ENCODE measurements at regions not wholly inside any gene's neighbourhood (a gene's known extent, or its start where the extent isn't known, plus 50 kb on each side); places are given as distances from the start of the nearest gene placed in this dataset.

- no peak for DNase-seq (ENCODE audit: low read depth in 2 of 2)
Observed at GRCh38 chr11:135075740-135076139, 663.7 kb upstream of the B3GAT1 start.

- DNase-seq (ENCODE audit: low read depth in 2 of 2) = no peak
Observed at GRCh38 chr11:135074397-135074998, 662.5 kb upstream of the B3GAT1 start.

GRCh38 chr11:135073870-135074269 lies 661.8 kb upstream of the B3GAT1 start:
- no peak for DNase-seq (ENCODE audit: low read depth in 2 of 2)

GRCh38 chr11:135073381-135073780 lies 661.3 kb upstream of the B3GAT1 start:
- DNase-seq (ENCODE audit: low read depth in 2 of 2) = no peak

DNA sequence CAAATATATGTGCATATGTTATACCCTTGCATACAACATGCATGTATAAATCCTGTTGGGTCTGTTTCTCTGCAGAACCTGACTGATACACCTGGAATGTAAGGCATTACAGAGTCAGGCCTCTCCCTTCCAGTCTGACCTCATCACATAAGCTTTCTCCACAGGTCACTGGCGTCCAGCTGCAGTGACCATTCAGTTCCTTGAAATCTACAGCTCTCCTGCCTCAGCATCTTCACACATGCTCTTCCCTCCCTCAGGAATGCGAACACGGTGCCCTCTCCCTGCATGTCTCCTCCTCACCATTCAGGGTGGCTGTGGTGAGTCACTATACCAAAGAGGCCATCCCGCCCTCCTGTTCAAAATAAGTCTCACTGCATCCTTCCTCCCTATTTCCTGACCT lies 657.8 kb upstream of the B3GAT1 start:
- no peak for DNase-seq (ENCODE audit: low read depth in 2 of 2)

GRCh38 chr11:135069063-135069462 lies 657.0 kb upstream of the B3GAT1 start:
- DNase-seq (ENCODE audit: low read depth in 2 of 2) = no peak

DNA sequence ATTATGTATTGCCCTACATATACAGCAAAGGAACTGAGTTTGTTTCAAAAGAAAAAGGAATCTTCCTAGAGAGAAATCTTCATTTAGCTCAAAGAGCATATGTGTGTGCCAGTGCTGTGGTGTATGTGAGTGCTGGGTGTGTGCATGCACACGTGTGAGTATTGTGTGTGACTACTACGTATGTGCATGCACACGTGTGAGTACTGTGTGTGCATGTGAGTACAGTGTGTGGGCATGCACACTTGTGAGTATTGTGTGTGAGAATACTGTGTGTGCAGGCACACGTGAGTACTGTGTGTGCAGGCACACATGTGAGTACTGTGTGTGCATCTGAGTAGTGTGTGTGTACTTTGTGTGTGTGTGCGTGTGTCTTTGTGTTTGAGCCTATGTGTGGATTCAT lies 651.0 kb upstream of the B3GAT1 start:
- DNase-seq (ENCODE audit: low read depth in 2 of 2) = no peak

DNA sequence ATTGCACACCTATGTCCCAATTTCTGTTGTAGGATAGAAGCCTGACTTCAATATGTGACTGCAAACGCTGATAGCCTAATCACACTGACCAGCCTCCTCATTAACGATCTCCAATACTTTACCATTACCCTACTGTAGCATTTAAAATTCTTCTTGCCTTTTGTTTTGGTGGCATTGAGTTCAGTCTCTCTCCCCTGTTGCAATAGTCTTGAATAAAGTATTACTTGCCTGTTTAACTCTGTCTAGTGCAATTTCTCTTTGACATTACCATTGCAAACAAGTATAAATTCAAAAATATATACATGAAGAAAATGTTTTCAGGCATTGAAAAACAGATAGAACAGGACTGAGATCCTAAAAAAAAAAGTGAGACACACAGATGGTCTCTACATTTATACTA lies 649.1 kb upstream of the B3GAT1 start:
- no peak for DNase-seq (ENCODE audit: low read depth in 2 of 2)

DNA sequence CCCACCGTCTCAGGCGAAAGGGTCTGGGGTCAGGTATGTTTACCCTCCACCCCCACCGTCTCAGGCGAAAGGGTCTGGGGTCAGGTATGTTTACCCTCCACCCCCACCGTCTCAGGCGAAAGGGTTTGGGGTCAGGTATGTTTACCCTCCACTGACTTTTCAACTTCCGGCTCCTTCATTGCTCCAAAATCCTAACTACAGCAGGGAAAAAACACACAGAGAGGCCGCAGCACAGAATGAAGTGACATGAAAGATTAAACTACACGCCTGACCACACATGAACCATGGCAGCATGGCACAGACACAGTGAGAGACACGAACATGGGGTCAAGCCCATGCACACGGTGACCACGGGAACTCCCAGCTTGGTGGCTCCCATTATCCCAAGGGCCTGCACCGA lies 634.9 kb upstream of the B3GAT1 start:
- no peak for DNase-seq (ENCODE audit: low read depth in 2 of 2)

DNA sequence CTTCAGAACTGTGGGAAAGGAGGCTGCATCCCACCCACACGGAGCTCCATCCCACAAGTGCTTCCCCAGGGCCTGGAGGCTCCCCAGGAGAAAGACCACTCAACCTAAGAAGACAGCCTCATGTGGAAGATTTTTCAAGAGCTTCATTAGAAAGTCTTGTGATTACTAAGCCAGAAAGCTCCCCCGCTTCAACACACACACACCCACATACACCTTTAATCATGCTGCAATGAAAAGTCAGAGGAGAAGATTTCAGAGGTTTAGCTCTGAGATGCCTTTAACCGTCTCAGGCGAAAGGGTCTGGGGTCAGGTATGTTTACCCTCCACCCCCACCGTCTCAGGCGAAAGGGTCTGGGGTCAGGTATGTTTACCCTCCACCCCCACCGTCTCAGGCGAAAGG lies 634.5 kb upstream of the B3GAT1 start:
- DNase-seq (ENCODE audit: low read depth in 2 of 2) = no peak

DNA sequence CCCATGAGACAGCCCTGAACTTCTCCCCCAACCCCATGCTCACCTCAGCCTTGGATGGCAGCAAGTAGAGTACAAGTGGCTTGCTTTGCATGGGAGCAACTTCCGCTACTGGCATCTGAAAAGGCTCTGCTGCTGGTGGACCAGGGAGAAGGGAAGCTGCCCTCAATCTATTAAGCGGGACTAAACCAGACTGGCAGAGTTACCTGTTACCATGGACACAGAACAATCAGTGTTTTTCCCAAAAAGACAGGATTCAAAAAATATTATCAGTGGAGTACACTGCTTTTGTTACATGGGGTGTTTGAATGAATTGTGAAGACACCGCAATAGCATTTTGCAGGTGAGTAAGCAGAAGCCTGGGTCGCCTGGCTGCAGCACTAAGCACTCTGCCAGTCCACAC lies 631.4 kb upstream of the B3GAT1 start:
- no peak for DNase-seq (ENCODE audit: low read depth in 2 of 2)

GRCh38 chr11:135037828-135038227 lies 625.8 kb upstream of the B3GAT1 start:
- DNase-seq (ENCODE audit: low read depth in 2 of 2) = no peak

GRCh38 chr11:135036488-135037297 lies 624.7 kb upstream of the B3GAT1 start:
- no peak for DNase-seq (ENCODE audit: low read depth in 2 of 2)

- DNase-seq (ENCODE audit: low read depth in 2 of 2) = no peak
Observed at GRCh38 chr11:135035282-135035681, 623.2 kb upstream of the B3GAT1 start.

DNA sequence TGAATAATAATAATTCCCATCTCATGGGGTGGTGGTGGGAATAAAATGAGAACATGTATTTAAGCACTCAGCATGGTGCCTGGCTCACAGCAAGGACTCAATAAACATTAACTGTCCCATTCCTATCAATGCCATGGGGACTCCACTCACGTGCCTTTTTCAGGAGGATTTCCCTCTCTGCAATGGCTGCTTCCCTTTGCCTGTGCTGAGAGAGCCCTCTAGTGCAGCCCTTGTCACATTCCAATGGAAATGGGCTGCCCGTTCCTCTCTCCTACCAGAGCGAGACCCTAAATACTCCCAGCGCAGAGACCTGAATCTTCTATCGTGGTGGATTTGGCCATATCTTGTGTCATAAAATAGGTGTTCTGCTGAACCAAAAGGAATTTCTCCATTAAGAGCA lies 621.5 kb upstream of the B3GAT1 start:
- no peak for DNase-seq (ENCODE audit: low read depth in 2 of 2)

- no peak for DNase-seq (ENCODE audit: low read depth in 2 of 2)
Observed at GRCh38 chr11:135031205-135031989, 619.4 kb upstream of the B3GAT1 start.

DNA sequence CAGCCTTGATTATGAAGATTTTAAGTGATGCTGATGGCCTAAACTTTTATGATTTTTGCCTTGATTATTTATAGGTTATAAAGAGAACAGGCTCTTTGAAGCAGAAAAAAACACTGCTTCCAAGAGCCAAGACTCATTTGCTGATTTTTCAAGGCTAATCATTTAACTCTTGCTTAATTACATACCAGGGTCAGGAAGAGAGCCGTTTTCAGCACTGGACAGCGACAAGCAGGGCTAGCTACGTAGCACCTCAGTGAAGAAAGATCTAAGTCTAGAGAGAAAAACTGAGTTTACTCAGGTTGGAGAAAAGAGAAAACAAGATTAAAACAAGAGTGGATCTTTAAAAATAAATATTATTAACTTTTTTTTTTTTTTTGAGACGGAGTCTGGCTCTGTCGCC lies 615.4 kb upstream of the B3GAT1 start:
- no peak for DNase-seq (ENCODE audit: low read depth in 2 of 2)

- no peak for DNase-seq (ENCODE audit: low read depth in 2 of 2)
Observed at GRCh38 chr11:135023499-135023898, 611.5 kb upstream of the B3GAT1 start.

- no peak for DNase-seq (ENCODE audit: low read depth in 2 of 2)
Observed at GRCh38 chr11:135022454-135022853, 610.4 kb upstream of the B3GAT1 start.

DNA sequence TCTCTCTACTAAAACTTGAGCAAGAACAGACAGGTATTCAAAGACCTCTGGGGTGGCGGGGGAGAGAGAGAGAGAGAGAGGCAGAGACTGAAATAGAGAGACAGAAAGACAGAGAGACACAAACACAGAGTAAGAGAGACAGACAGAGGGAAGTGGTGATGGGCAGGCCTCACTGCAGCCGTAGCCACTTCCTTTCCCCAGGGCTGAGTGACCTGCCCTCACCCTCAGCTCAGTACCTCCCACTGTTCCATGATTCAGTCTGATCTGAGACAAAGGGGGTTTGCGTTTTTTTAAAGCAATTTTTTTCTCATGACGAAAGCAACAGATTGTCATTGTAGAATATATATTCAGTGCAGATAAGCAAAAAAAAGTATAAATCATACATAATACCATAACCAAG lies 607.9 kb upstream of the B3GAT1 start:
- DNase-seq (ENCODE audit: low read depth in 2 of 2) = no peak

- DNase-seq (ENCODE audit: low read depth in 2 of 2) = no peak
Observed at GRCh38 chr11:135019343-135019871, 607.4 kb upstream of the B3GAT1 start.

DNA sequence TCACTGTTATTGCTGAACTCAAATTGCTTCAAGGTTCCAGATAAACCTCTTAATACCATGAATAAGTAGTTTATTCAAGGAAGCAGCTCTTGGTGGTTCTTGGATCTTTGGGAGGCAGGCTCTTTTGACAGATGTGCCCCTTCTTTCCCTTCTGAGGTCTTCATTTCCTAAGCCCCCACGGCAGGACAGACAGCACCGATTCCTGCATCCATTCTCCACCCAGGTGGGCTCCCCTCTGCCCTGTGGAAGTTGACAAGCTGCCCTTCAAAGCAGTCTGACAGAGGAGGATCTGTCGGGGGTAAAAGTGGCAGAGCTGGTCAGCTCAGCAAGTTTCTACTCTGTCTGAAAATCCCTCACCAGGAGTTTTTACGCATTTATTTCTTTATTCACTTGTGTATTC lies 605.3 kb upstream of the B3GAT1 start:
- DNase-seq (ENCODE audit: low read depth in 2 of 2) = no peak

DNA sequence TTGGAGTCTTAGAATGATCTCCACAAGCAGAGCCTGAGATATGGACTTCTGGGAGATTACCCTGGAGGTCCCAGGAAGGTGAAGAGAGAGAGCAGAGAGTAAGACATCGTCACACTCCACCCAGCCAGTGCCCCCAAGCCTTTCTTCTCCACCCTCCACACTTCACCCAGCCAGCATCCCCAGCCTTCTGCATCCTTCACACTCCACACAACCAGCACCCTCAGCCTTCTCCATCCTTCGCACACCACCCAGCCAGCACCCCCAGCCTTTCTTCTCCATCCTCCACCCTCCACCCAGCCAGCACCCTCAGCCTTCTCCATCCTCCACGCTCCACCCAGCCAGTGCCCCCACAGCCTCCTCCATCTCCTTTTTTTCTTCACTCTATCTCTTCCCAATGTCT lies 603.9 kb upstream of the B3GAT1 start:
- DNase-seq (ENCODE audit: low read depth in 2 of 2) = no peak

All from fibroblast of skin of left quadriceps (primary cell).